Neural crest cell (in vitro differentiated cells): ENCODE measurements at regions not wholly inside any gene's neighbourhood (a gene's known extent, or its start where the extent isn't known, plus 50 kb on each side); places are given as distances from the start of the nearest gene placed in this dataset.

Experiments
- DNase-seq: peaks from one replicate; pipeline ENCODE4 v3.0.0; 2021; ENCODE audit warnings: low read depth, mixed read lengths, low spot score
- H3K27ac Mint-ChIP-seq: one replicate; pipeline ENCODE4 v1.8.0; 2021; ENCODE audit warnings: mild to moderate bottlenecking, mixed read lengths; ENCODE audit not compliant: unreplicated experiment
- H3K27me3 Mint-ChIP-seq: 2 replicates; pipeline ENCODE4 v1.8.0; 2021; ENCODE audit warnings: low read depth, mild to moderate bottlenecking, mixed read lengths
- H3K36me3 Mint-ChIP-seq: 2 replicates; pipeline ENCODE4 v1.8.0; 2021; ENCODE audit warnings: low read depth, mild to moderate bottlenecking, mixed read lengths
- H3K4me1 Mint-ChIP-seq: 2 replicates; pipeline ENCODE4 v1.8.0; 2021; ENCODE audit warnings: mixed read lengths
- H3K4me3 Mint-ChIP-seq: one replicate; pipeline ENCODE4 v1.8.0; 2021; ENCODE audit warnings: mild to moderate bottlenecking, mixed read lengths
- H3K9me3 Mint-ChIP-seq: 2 replicates; pipeline ENCODE4 v1.8.0; 2021; ENCODE audit warnings: mixed read lengths
- TF ChIP-seq, protein P1 (sequence below): fragments of 200-600 bp; sonication (generic); conservative IDR thresholded peaks from 2 replicates; pipeline ENCODE4 v1.5.0; 2021; ENCODE audit warnings: antibody characterized with exemption, mild to moderate bottlenecking

DNA sequence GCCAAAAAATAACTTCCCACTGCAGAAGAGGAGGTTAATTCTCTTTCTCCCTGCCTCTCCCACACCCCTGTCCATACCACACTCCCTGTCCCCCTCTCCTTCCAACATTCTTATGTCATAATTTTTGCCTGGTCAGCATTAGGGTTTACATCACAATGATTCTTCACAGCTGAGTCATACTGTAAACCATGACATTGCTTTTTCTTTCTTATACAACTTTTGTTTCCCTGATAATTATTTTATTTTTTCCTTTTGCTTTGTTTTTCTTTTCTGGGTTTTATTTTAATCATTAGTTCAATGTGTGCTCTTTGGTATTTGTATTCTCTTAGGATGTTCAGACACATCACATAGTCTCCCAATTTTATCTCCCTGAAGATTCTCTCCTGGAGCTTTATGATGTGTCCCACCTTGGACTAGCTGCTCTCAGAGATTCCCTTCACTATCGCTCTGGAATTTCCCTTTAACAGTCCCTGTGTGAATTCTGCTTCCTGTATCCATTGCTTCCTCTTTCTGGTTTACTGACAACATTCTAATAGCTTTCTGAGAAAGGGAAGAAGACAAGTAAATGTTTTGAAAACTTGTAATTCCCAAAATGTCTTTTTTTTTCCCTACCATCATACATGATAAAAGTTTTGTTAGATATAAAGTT lies 70.7 kb downstream of the SOX2 start:
- no peaks in the 10 kb centered on the region for H3K36me3 Mint-ChIP-seq
- no peaks in the 10 kb centered on the region for H3K27me3 Mint-ChIP-seq
- TF ChIP-seq, protein P1, sequence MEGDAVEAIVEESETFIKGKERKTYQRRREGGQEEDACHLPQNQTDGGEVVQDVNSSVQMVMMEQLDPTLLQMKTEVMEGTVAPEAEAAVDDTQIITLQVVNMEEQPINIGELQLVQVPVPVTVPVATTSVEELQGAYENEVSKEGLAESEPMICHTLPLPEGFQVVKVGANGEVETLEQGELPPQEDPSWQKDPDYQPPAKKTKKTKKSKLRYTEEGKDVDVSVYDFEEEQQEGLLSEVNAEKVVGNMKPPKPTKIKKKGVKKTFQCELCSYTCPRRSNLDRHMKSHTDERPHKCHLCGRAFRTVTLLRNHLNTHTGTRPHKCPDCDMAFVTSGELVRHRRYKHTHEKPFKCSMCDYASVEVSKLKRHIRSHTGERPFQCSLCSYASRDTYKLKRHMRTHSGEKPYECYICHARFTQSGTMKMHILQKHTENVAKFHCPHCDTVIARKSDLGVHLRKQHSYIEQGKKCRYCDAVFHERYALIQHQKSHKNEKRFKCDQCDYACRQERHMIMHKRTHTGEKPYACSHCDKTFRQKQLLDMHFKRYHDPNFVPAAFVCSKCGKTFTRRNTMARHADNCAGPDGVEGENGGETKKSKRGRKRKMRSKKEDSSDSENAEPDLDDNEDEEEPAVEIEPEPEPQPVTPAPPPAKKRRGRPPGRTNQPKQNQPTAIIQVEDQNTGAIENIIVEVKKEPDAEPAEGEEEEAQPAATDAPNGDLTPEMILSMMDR, result no peak
- H3K4me3 Mint-ChIP-seq, result no peak overlapping the region
- no peak for DNase-seq
- H3K27ac Mint-ChIP-seq, result no peak overlapping the region
- H3K4me1 Mint-ChIP-seq, result peaks cover 16% of the 10 kb centered on the region
- H3K9me3 Mint-ChIP-seq, result no peaks in the 10 kb centered on the region

DNA sequence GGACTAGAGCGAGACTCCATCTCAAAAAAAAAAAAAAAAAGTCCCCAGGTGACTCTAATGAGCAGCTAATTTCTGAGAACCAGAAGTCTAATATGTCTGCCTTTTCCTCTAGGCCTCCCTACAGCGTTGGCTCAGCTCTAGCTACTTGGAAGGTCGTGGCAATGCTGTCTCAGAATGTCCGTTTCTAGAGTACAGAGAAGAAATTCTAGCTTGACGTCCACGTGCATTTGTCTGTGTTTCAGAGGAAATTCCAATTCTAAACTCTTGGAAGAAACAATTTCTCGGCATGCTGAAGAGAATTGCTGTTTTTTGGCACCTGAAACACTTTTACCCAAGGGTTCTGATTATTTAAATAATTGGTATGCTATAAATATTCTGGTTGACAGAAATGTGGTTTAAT lies 78.8 kb downstream of the SOX2 start:
- no peaks in the 10 kb centered on the region for H3K27me3 Mint-ChIP-seq
- no peak overlapping the region for H3K4me3 Mint-ChIP-seq
- no peaks in the 10 kb centered on the region for H3K36me3 Mint-ChIP-seq
- H3K4me1 Mint-ChIP-seq, result peaks cover 38% of the 10 kb centered on the region
- H3K9me3 Mint-ChIP-seq, result no peaks in the 10 kb centered on the region
- no peak for DNase-seq
- TF ChIP-seq, protein P1, result no peak
- no peak overlapping the region for H3K27ac Mint-ChIP-seq

DNA sequence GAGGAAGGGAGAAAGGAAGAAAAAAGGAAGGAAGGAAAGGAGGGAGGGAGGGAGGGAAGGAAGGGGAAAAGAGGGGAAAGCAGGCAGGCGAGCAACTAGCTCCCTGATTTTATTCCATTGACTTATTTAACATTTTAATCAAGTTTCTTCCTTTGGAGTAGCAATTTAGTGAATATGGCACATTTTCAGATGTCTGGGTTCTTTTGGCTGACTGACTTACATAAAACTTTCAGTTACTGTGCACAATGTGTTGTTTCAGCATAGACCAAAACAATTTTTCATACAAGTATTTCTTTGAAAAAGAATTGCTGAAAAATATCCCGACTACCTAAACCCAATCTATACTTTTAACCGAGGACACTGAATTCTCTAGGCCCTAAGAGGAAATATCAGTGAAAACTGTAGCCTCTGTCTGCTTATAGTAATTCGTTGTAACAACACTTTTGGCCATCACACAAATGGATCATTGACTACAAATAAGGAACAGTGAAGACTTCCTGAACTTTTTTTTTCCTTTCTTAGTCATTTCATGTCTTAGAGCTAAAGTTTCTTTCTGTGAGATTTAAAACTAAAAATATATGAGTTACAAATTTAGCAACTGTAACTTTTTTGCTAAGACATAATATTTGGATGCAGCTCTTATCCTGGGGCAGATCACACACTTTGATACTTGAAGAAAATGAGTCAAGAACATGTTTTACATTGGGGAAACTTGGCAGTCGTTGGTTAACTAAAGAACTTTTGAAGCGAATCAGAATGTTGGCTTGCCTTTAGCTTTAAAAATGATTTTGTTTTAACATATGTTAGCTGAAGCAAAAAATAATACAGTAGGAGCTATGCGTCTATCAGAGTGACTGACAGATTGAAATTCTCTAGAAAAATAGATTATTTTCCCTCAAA lies 79.6 kb downstream of the SOX2 start:
- Mint-ChIP-seq H3K4me1 (peaks cover 38% of the 10 kb centered on the region), H3K4me3 (no peak overlapping the region), H3K9me3 (no peaks in the 10 kb centered on the region), H3K36me3 (no peaks in the 10 kb centered on the region), H3K27ac (peak overlapping the region; percentile 0), H3K27me3 (no peaks in the 10 kb centered on the region)
- DNase-seq, result no peak
- TF ChIP-seq, protein P1, result no peak

DNA sequence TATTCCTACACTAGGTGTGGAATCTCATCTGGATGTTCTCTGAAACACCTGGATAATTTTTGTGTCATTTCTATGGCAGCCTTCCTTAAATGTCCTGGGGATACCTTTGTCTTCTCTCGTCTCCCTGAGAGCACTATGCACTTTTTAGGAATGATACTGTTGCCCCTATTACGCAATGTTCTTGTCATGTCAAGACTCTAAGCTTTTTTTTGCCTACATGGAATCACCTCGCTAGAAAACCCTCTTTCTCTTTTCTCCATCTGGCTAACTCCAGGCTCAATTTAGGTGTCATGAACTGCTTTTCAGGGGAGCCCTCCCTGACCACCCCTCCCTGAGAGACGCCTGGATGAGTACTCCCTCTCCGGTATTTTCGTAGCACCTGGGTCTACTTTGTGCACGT lies 81.3 kb downstream of the SOX2 start:
- no peak overlapping the region for H3K27ac Mint-ChIP-seq
- H3K36me3 Mint-ChIP-seq, result no peaks in the 10 kb centered on the region
- H3K9me3 Mint-ChIP-seq, result no peaks in the 10 kb centered on the region
- H3K4me1 Mint-ChIP-seq, result peaks cover 53% of the 10 kb centered on the region
- TF ChIP-seq, protein P1, result no peak
- DNase-seq, result no peak
- no peak overlapping the region for H3K4me3 Mint-ChIP-seq
- H3K27me3 Mint-ChIP-seq, result no peaks in the 10 kb centered on the region

DNA sequence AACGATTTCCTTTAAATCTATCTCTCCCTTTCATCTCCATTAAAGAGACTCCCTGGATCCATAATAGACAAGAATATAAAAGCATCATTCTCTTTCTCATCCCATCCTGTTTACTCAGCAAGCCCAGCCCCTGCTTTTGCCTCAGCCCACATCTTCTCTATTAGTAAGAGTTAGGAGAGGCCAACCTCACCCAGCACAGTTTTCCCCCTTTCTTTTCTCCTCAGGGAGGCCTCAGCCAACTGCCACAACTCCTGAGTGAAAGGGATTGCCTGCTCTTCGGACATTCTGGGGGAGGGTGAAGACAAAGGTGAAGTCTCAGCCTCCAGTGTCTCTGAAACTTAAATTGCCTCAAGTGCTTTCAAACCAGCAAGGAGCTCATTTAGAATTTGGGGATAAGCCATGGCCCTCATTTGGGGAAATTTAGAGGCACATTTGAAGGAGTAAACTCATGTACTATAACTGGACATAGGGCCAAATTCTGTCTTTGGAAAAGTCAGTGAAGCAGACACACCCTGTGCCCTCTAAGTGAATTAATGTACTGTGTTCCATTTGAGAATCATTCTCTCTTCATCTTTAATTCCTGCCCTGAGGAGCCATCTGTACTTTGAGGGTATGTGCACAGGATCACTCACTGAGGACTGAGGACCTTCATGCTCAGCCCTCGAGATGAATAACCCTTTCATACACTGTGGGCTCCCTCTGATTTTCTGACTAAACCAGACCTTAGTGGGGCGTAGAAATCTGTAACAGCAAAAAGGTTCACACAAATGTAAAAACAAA lies 82.5 kb downstream of the SOX2 start:
- H3K4me3 Mint-ChIP-seq, result peak overlapping the region; percentile 75
- H3K4me1 Mint-ChIP-seq, result peaks cover 57% of the 10 kb centered on the region
- no peaks in the 10 kb centered on the region for H3K27me3 Mint-ChIP-seq
- TF ChIP-seq, protein P1, result no peak
- H3K9me3 Mint-ChIP-seq, result no peaks in the 10 kb centered on the region
- peak; percentile 5 for DNase-seq
- no peaks in the 10 kb centered on the region for H3K36me3 Mint-ChIP-seq
- H3K27ac Mint-ChIP-seq, result peak overlapping the region; percentile 76
